H1 (cell line): ENCODE measurements at regions not wholly inside any gene's neighbourhood (a gene's known extent, or its start where the extent isn't known, plus 50 kb on each side); places are given as distances from the start of the nearest gene placed in this dataset.
A peak's percentile ranks its signal among the peaks of the same experiment; 100 is the strongest.

Experiments
- CTCF ChIA-PET: fragments of 300-600 bp; sonication (Branson Sonifier 250); formaldehyde crosslinking; loops from one replicate; lab custom pipeline; 2021; ENCODE audit not compliant: partially characterized antibody; lab: Charles Lee
- POLR2A ChIA-PET: fragments of 300-600 bp; sonication (Branson Sonifier 250); formaldehyde crosslinking; loops from one replicate; lab custom pipeline; 2021; ENCODE audit warnings: inconsistent platforms; ENCODE audit not compliant: partially characterized antibody; lab: Charles Lee
- DNase-seq, 2 experiments: peaks; one replicate each; pipeline versions ENCODE4 v3.0.0 to v3.0.0-alpha.2; 2010 to 2022; ENCODE audit warnings: low spot score in 2 of 2, low read depth in 1 of 2, mixed read lengths in 1 of 2
- FAIRE-seq: peaks from 2 replicates; lab custom pipeline; 2011; peaks lifted over from hg19 to GRCh38; lab: Jason Lieb, UNC
- H2AFZ ChIP-seq: 2 replicates; pipeline ENCODE4 v1.8.1; 2012; ENCODE audit warnings: low read length, inconsistent platforms
- H2AK5ac ChIP-seq: 2 replicates; pipeline ENCODE4 v1.6.1; 2013; ENCODE audit warnings: low read depth, low read length
- H2BK120ac ChIP-seq: replicated peaks from 2 replicates; pipeline ENCODE3; 2013; ENCODE audit warnings: low read depth, low read length, inconsistent platforms
- H2BK12ac ChIP-seq: 2 replicates; pipeline ENCODE4 v1.6.1; 2013; ENCODE audit warnings: low read depth, low read length
- H2BK15ac ChIP-seq: 2 replicates; pipeline ENCODE4 v1.6.1; 2013; ENCODE audit warnings: low read length
- H2BK20ac ChIP-seq: 2 replicates; pipeline ENCODE4 v1.6.1; 2013; ENCODE audit warnings: low read length
- H2BK5ac ChIP-seq: 2 replicates; pipeline ENCODE4 v1.6.1; 2013; ENCODE audit warnings: low read depth, low read length
- H3K14ac ChIP-seq: 2 replicates; pipeline ENCODE4 v1.6.1; 2013; ENCODE audit warnings: inconsistent platforms; ENCODE audit not compliant: insufficient read length
- H3K18ac ChIP-seq: 2 replicates; pipeline ENCODE4 v1.6.1; 2013; ENCODE audit warnings: low read length; ENCODE audit errors: extremely low read depth
- H3K23ac ChIP-seq: 2 replicates; pipeline ENCODE4 v1.6.1; 2013; ENCODE audit warnings: inconsistent platforms; ENCODE audit not compliant: insufficient read length
- H3K23me2 ChIP-seq: 2 replicates; pipeline ENCODE4 v1.6.1; 2013; ENCODE audit warnings: low read depth, low read length
- H3K27ac ChIP-seq: 2 replicates; pipeline ENCODE4 v1.6.1; 2011; ENCODE audit warnings: low read depth, low read length, inconsistent platforms
- H3K27me3 ChIP-seq, 4 experiments: replicated peaks in 1 of 4; 1 replicate in 1 of 4; 2 replicates in 3 of 4; pipeline versions ENCODE4 v1.6.1 to v1.8.1; 2011 to 2013; ENCODE audit warnings: low read length in 3 of 4, mild to moderate bottlenecking in 3 of 4, inconsistent platforms in 2 of 4, mixed read lengths in 2 of 4, moderate library complexity in 1 of 4; ENCODE audit not compliant: control insufficient read depth in 3 of 4, insufficient read depth in 3 of 4; ENCODE audit errors: extremely low read depth in 1 of 4
- H3K36me3 ChIP-seq, 4 experiments: 2 replicates each; pipeline versions ENCODE4 v1.6.1 to v1.8.1; 2011 to 2013; ENCODE audit warnings: mild to moderate bottlenecking in 4 of 4, low read length in 3 of 4, moderate library complexity in 2 of 4, control low read depth in 1 of 4, inconsistent platforms in 1 of 4; ENCODE audit not compliant: insufficient read depth in 4 of 4, control insufficient read depth in 2 of 4
- H3K4ac ChIP-seq: replicated peaks from 2 replicates; pipeline ENCODE3; 2013; ENCODE audit warnings: low read length, low read depth, mixed read lengths, inconsistent platforms; ENCODE audit not compliant: insufficient read length
- H3K4me1 ChIP-seq, 4 experiments: replicated peaks in 1 of 4; 1 replicate in 1 of 4; 2 replicates in 3 of 4; pipeline versions ENCODE4 v1.6.1 to v1.8.1; 2011 to 2013; ENCODE audit warnings: low read length in 3 of 4, inconsistent platforms in 2 of 4, mixed read lengths in 1 of 4; ENCODE audit not compliant: insufficient read depth in 4 of 4, control insufficient read depth in 3 of 4
- H3K4me2 ChIP-seq, 2 experiments: 2 replicates each; pipeline versions ENCODE4 v1.6.1 to v1.8.1; 2011 to 2013; ENCODE audit warnings: low read depth in 2 of 2, low read length in 2 of 2, control low read depth in 1 of 2, inconsistent platforms in 1 of 2, mild to moderate bottlenecking in 1 of 2; ENCODE audit not compliant: insufficient read depth in 1 of 2
- H3K4me3 ChIP-seq, 4 experiments: fragments of 200-600, 300-600 bp in 1 of 4; sonication (generic), shearing (Covaris generic), sonication (Bioruptor Twin) in 1 of 4; 2 replicates each; pipeline versions ENCODE4 v1.5.1 to v1.8.1; 2011 to 2016; ENCODE audit warnings: low read length in 4 of 4, low read depth in 3 of 4, control low read depth in 2 of 4, inconsistent platforms in 2 of 4, mild to moderate bottlenecking in 2 of 4, mixed read lengths in 1 of 4, moderate library complexity in 1 of 4; ENCODE audit not compliant: insufficient read depth in 2 of 4; ENCODE audit errors: extremely low read depth in 1 of 4
- H3K56ac ChIP-seq: replicated peaks from 2 replicates; pipeline ENCODE3; 2013; ENCODE audit warnings: low read depth, mild to moderate bottlenecking, mixed read lengths, low read length, inconsistent platforms; ENCODE audit not compliant: insufficient read length
- H3K79me1 ChIP-seq: 2 replicates; pipeline ENCODE4 v1.6.1; 2013; ENCODE audit warnings: low read depth, low read length, control low read depth
- H3K79me2 ChIP-seq, 2 experiments: 2 replicates each; pipeline versions ENCODE4 v1.6.1 to v1.8.1; 2012 to 2013; ENCODE audit warnings: low read length in 2 of 2, mild to moderate bottlenecking in 2 of 2, inconsistent platforms in 1 of 2; ENCODE audit not compliant: insufficient read depth in 2 of 2, control insufficient read depth in 1 of 2
- H3K9ac ChIP-seq, 4 experiments: replicated peaks in 1 of 4; 1 replicate in 1 of 4; 2 replicates in 3 of 4; pipeline versions ENCODE4 v1.6.1 to v1.8.1; 2011 to 2013; ENCODE audit warnings: low read depth in 3 of 4, low read length in 3 of 4, control low read depth in 2 of 4, mild to moderate bottlenecking in 2 of 4, moderate library complexity in 2 of 4, inconsistent platforms in 1 of 4; ENCODE audit errors: extremely low read depth in 1 of 4
- H3K9me3 ChIP-seq, 2 experiments: 2 replicates each; pipeline versions ENCODE4 v1.6.1 to v1.8.1; 2012 to 2013; ENCODE audit warnings: mild to moderate bottlenecking in 2 of 2, moderate library complexity in 2 of 2, control low read depth in 1 of 2, inconsistent platforms in 1 of 2, low read depth in 1 of 2, low read length in 1 of 2, mixed read lengths in 1 of 2; ENCODE audit not compliant: insufficient read depth in 2 of 2
- H4K20me1 ChIP-seq, 2 experiments: replicated peaks in 1 of 2; 2 replicates each; pipeline versions ENCODE3 to v1.8.1; 2011 to 2013; ENCODE audit warnings: inconsistent platforms in 2 of 2, low read length in 2 of 2, mild to moderate bottlenecking in 1 of 2; ENCODE audit not compliant: insufficient read depth in 2 of 2, control insufficient read depth in 1 of 2
- H4K5ac ChIP-seq: 2 replicates; pipeline ENCODE4 v1.6.1; 2013; ENCODE audit warnings: low read length, low read depth, mixed read lengths, inconsistent platforms; ENCODE audit not compliant: insufficient read length
- H4K8ac ChIP-seq: 2 replicates; pipeline ENCODE4 v1.8.0; 2013; ENCODE audit warnings: mild to moderate bottlenecking, moderate library complexity, low read length, inconsistent platforms; ENCODE audit not compliant: insufficient read depth; ENCODE audit errors: extremely low read depth
- H4K91ac ChIP-seq: replicated peaks from 2 replicates; pipeline ENCODE3; 2013; ENCODE audit warnings: low read length, mixed read lengths, inconsistent platforms; ENCODE audit not compliant: insufficient read length
- CEBPB ChIP-seq: IDR thresholded peaks from 2 replicates; pipeline ENCODE4 v1.6.1; 2012; ENCODE audit warnings: low read depth, low read length
- CTBP2 ChIP-seq: IDR thresholded peaks from 2 replicates; pipeline ENCODE4 v1.7.0; 2011; ENCODE audit warnings: borderline replicate concordance, mild to moderate bottlenecking, moderate library complexity, mixed read lengths, low read length; ENCODE audit not compliant: insufficient read depth, insufficient read length
- JUN ChIP-seq: IDR thresholded peaks from 2 replicates; pipeline ENCODE4 v1.6.1; 2011; ENCODE audit warnings: low read depth, mild to moderate bottlenecking, improper control_type of control experiment, low read length
- JUND ChIP-seq: IDR thresholded peaks from 2 replicates; pipeline ENCODE4 v1.6.1; 2011; ENCODE audit warnings: mild to moderate bottlenecking, improper control_type of control experiment, low read length
- WGBS, 2 experiments: shearing (Covaris generic) in 1 of 2; methylation state at CpG; one replicate each; pipeline versions ENCODE4 v1.1.6 to v1.1.7; 2013 to 2015; ENCODE audit warnings: low lambda C conversion rate in 2 of 2, mixed read lengths in 2 of 2, inconsistent platforms in 1 of 2, low coverage in 1 of 2, missing lambda C conversion rate in 1 of 2; ENCODE audit not compliant: insufficient replicate concordance in 2 of 2, insufficient coverage in 1 of 2, insufficient read length in 1 of 2; ENCODE audit errors: extremely low coverage in 1 of 2, missing lambda C conversion rate in 1 of 2; 5-methylcytosine and 5-hydroxymethylcytosine counted together

DNA sequence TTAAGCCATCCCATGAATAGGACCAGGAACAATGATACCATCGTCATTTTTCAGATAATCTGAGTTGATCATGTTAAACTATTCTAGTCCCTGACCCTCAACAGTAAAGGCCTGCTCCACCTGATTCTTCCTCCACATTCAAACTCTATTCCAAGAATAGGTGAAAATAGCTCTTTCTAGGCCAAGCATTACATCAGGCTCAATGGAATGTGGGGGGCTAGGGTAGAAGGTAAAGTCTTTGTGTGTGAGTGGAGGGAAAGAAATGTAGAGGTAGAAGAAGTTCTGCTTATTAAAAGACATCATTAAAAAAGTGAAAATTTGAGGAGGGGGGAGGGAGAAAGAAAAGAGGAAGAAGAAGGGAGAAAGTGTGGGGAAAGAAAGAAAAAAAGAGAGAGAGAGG is 653.3 kb upstream of the PKDCC start:
- FAIRE-seq: no peak
- peak; percentile 41; the same call in 1 of the 2 replicates for TF ChIP-seq JUND
- TF ChIP-seq JUN: peak; percentile 75
- TF ChIP-seq CTBP2: no peak
- no peak for TF ChIP-seq CEBPB
- WGBS, 2 experiments: 75% methylated on average over 1 of the region's 1 CpG; no CpG with 5 or more reads in 1 of the 2 experiments

More for the DNA sequence above, 653.3 kb upstream of the PKDCC start:
- H3K18ac ChIP-seq: no peak overlapping the region
- H2BK12ac ChIP-seq: no peak overlapping the region
- peaks cover 0 to 11% (median 0%) of the 10 kb centered on the region in 4 experiments; a peak in 1 of 7 replicates for H3K4me1 ChIP-seq
- H3K79me1 ChIP-seq: no peaks in the 10 kb centered on the region
- no peak overlapping the region; the same call in 1 of the 2 replicates for H3K27ac ChIP-seq
- H2AK5ac ChIP-seq: no peak overlapping the region
- no peak for DNase-seq
- peaks cover 6 to 11% of the 10 kb centered on the region in 2 experiments; a peak in 2 of 4 replicates for H3K9me3 ChIP-seq
- no peaks in the 10 kb centered on the region; a peak in 2 of 8 replicates for H3K36me3 ChIP-seq
- H2AFZ ChIP-seq: no peak overlapping the region
- POLR2A ChIA-PET: no interaction called here
- H3K4ac ChIP-seq: no peak overlapping the region
- peak overlapping the region; percentile 88 for H4K91ac ChIP-seq
- H2BK120ac ChIP-seq: peak overlapping the region; percentile 58
- no peak overlapping the region for H3K14ac ChIP-seq
- no peaks in the 10 kb centered on the region for H3K27me3 ChIP-seq
- H3K23ac ChIP-seq: no peak overlapping the region
- H4K5ac ChIP-seq: peak overlapping the region; percentile 6
- no peak overlapping the region for H3K56ac ChIP-seq
- H4K20me1 ChIP-seq: no peaks in the 10 kb centered on the region
- 0 out of 2 replicates have a peak overlapping the region, but pooled peaks have one; percentile 15 for H2BK20ac ChIP-seq
- no peak overlapping the region for H3K9ac ChIP-seq
- peak overlapping the region; percentile 68; the same call in 1 of the 2 replicates for H2BK5ac ChIP-seq
- H3K23me2 ChIP-seq: no peaks in the 10 kb centered on the region
- 0 out of 4 replicates have a peak overlapping the region, but pooled peaks of 1 of the 2 experiments have one; percentile 14 for H3K4me2 ChIP-seq
- CTCF ChIA-PET: no interaction called here
- H2BK15ac ChIP-seq: no peak overlapping the region
- H3K79me2 ChIP-seq: no peaks in the 10 kb centered on the region
- H3K4me3 ChIP-seq: peak overlapping the region in 1 of 4 experiments; percentile 32; a peak in 1 of 8 replicates
- H4K8ac ChIP-seq: no peak overlapping the region
